Osteoblast (primary cell): ENCODE measurements at regions not wholly inside any gene's neighbourhood (a gene's known extent, or its start where the extent isn't known, plus 50 kb on each side); places are given as distances from the start of the nearest gene placed in this dataset.
A peak's percentile ranks its signal among the peaks of the same experiment; 100 is the strongest.

Experiments
- DNase-seq: peaks from one replicate; pipeline ENCODE4 v3.0.0; 2011; ENCODE audit warnings: low spot score, mixed read lengths; ENCODE audit not compliant: insufficient read length; ENCODE audit errors: missing footprints
- H2AFZ ChIP-seq: 2 replicates; pipeline ENCODE4 v1.6.0; 2011; ENCODE audit warnings: mild to moderate bottlenecking, low read length
- H3K27ac ChIP-seq: 2 replicates; pipeline ENCODE4 v1.5.1; 2011; ENCODE audit warnings: mild to moderate bottlenecking, low read depth, low read length, moderate library complexity
- H3K27me3 ChIP-seq: 2 replicates; pipeline ENCODE4 v1.6.0; 2012; ENCODE audit warnings: mild to moderate bottlenecking, control low read depth, inconsistent platforms, low read length, moderate library complexity; ENCODE audit not compliant: insufficient read depth
- H3K36me3 ChIP-seq: 2 replicates; pipeline ENCODE4 v1.5.1; 2011; ENCODE audit warnings: mild to moderate bottlenecking, low read length, control low read depth, moderate library complexity; ENCODE audit not compliant: insufficient read depth
- H3K4me1 ChIP-seq: 2 replicates; pipeline ENCODE4 v1.5.1; 2011; ENCODE audit warnings: mild to moderate bottlenecking, low read length, control low read depth, moderate library complexity; ENCODE audit not compliant: insufficient read depth
- H3K4me2 ChIP-seq: 2 replicates; pipeline ENCODE4 v1.6.0; 2011; ENCODE audit warnings: mild to moderate bottlenecking, low read length; ENCODE audit not compliant: insufficient read depth
- H3K4me3 ChIP-seq: fragments of 200-600 bp; sonication (generic); 3 replicates; pipeline ENCODE4 v1.5.1; 2012; ENCODE audit warnings: mild to moderate bottlenecking, low read length, inconsistent platforms; ENCODE audit not compliant: insufficient read depth
- H3K79me2 ChIP-seq: 2 replicates; pipeline ENCODE4 v1.6.0; 2012; ENCODE audit warnings: mild to moderate bottlenecking, low read length, control low read depth, inconsistent platforms; ENCODE audit not compliant: insufficient read depth
- H3K9me3 ChIP-seq: 2 replicates; pipeline ENCODE4 v1.5.1; 2011; ENCODE audit warnings: low read depth, low read length, control low read depth
- H4K20me1 ChIP-seq: 2 replicates; pipeline ENCODE4 v1.6.0; 2012; ENCODE audit warnings: mild to moderate bottlenecking, low read length, control low read depth; ENCODE audit not compliant: insufficient read depth
- CTCF ChIP-seq: IDR thresholded peaks from 2 replicates; pipeline ENCODE4 v1.5.1; 2011; ENCODE audit warnings: mild to moderate bottlenecking, low read depth, low read length, moderate library complexity; ENCODE audit errors: extremely low read depth

DNA sequence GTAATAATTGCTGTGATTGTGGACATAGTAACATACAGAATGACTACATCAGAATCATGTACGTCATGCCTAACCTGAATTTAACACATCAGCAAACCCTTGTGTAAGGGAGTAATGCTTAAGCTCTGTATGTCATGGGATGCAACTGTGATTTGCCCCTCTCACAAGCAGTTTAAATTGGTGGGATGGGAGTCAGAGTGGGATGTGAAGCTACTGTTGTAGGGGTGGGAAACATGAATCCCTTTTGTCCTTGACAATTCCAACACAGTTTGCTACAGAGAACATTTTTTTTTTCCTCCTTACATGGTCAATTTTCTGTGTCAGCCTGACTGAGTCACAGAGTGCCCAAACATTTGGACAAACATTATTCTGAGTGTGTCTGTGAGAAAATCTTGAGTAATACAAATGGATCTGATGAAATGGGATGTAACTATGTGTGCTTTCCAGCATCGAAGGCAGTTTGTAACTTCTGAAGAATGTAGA, 392.8 kb downstream of the GPM6A start:
- H3K36me3 ChIP-seq: no peaks in the 10 kb centered on the region
- H3K27me3 ChIP-seq: no peaks in the 10 kb centered on the region
- no peaks in the 10 kb centered on the region for H4K20me1 ChIP-seq
- H3K9me3 ChIP-seq: no peaks in the 10 kb centered on the region
- H3K4me1 ChIP-seq: peaks cover 38% of the 10 kb centered on the region
- peak overlapping the region; percentile 68 for H3K4me2 ChIP-seq
- no peaks in the 10 kb centered on the region for H3K79me2 ChIP-seq
- H3K4me3 ChIP-seq: no peak overlapping the region
- peak overlapping the region; percentile 85 for H2AFZ ChIP-seq
- DNase-seq: peak; percentile 79
- H3K27ac ChIP-seq: peak overlapping the region; percentile 98
- no peak for TF ChIP-seq CTCF

DNA sequence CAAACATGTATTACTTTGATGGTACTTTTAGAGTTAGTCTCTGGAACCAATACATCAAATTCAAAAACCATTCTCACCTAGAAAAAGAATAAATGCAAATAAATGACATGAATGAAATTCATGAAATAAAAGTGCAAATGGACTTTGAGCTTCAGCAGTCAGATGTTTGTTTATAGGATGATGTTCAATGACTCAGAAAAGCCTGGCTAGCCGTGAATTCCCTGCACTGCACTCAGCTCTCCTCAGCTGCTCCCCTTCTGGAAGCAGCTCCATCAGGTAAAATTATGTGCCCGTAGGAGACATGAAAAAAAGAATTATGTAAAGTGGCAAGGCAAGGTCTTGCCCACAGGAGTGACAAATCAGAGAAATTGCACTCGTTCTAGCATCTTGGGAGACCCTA, 390.6 kb downstream of the GPM6A start:
- DNase-seq: peak; percentile 80
- Histone ChIP-seq H3K36me3 (no peaks in the 10 kb centered on the region), H2AFZ (no peak overlapping the region), H4K20me1 (no peaks in the 10 kb centered on the region), H3K4me2 (peak overlapping the region; percentile 2), H3K27ac (peak overlapping the region; percentile 98), H3K27me3 (no peaks in the 10 kb centered on the region), H3K4me1 (peaks cover 38% of the 10 kb centered on the region), H3K4me3 (no peak overlapping the region), H3K9me3 (no peaks in the 10 kb centered on the region), H3K79me2 (no peaks in the 10 kb centered on the region)
- TF ChIP-seq CTCF: no peak

- H3K4me1 ChIP-seq: peaks cover 38% of the 10 kb centered on the region
- peak overlapping the region; percentile 20 for H2AFZ ChIP-seq
- no peaks in the 10 kb centered on the region for H3K36me3 ChIP-seq
- no peaks in the 10 kb centered on the region for H3K79me2 ChIP-seq
- H3K4me3 ChIP-seq: no peak overlapping the region
- no peak for DNase-seq
- H3K27me3 ChIP-seq: no peaks in the 10 kb centered on the region
- H3K27ac ChIP-seq: peak overlapping the region; percentile 98
- no peaks in the 10 kb centered on the region for H4K20me1 ChIP-seq
- no peaks in the 10 kb centered on the region for H3K9me3 ChIP-seq
- H3K4me2 ChIP-seq: no peak overlapping the region
- no peak for TF ChIP-seq CTCF
These were observed 389.7 kb downstream of the GPM6A start for GRCh38 chr4:175422331-175422730.

- no peaks in the 10 kb centered on the region for H3K79me2 ChIP-seq
- peaks cover 30% of the 10 kb centered on the region for H3K4me1 ChIP-seq
- no peak for TF ChIP-seq CTCF
- DNase-seq: no peak
- H3K9me3 ChIP-seq: no peaks in the 10 kb centered on the region
- no peak overlapping the region for H3K4me2 ChIP-seq
- H4K20me1 ChIP-seq: no peaks in the 10 kb centered on the region
- H3K27me3 ChIP-seq: no peaks in the 10 kb centered on the region
- no peak overlapping the region for H3K27ac ChIP-seq
- peak overlapping the region; percentile 42 for H2AFZ ChIP-seq
- no peak overlapping the region for H3K4me3 ChIP-seq
- H3K36me3 ChIP-seq: no peaks in the 10 kb centered on the region
These were observed 388.0 kb downstream of the GPM6A start for GRCh38 chr4:175424111-175424510.
